T1000 (cell line): ENCODE measurements at regions not wholly inside any gene's neighbourhood (a gene's known extent, or its start where the extent isn't known, plus 50 kb on each side); places are given as distances from the start of the nearest gene placed in this dataset.
"Not testable (repeated sequence)": the region's sequence is repeated elsewhere in the genome, so short reads cannot be mapped to it uniquely, and the experiment has no call there.

Experiments used
- DNase-seq: peaks from one replicate; lab custom pipeline; 2025; ENCODE audit warnings: mixed read lengths; lab: John Stamatoyannopoulos, UW

- DNase-seq = no peak
Measured at GRCh38 chr2:205865056-205865455, 182.8 kb downstream of the NRP2 start.

- DNase-seq = no peak
Measured at GRCh38 chr2:205864491-205864890, 182.2 kb downstream of the NRP2 start.

DNA sequence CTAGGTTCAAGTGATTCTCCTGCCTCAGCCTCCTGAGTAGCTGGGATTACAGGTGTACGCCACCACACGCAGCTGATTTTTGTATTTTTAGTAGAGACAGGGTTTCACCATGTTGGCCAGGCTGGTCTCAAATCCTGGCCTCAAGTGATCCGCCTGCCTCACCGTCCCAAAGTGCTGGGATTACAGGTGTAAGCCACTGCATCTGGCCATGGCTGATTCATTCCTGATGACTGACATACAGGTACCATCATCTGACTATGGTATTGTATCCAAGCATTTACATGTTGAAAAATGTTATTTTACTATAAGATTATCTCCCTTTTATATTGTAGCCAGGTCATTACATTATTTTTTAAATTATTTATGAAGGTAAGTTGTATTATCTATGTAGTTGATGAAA lies 180.5 kb downstream of the NRP2 start:
- not testable (repeated sequence) for DNase-seq

- no peak for DNase-seq
Measured at GRCh38 chr2:205860885-205861284, 178.6 kb downstream of the NRP2 start.

GRCh38 chr2:205860181-205860580 lies 177.9 kb downstream of the NRP2 start:
- no peak for DNase-seq

GRCh38 chr2:205858881-205859441 lies 176.7 kb downstream of the NRP2 start:
- DNase-seq = no peak

DNA sequence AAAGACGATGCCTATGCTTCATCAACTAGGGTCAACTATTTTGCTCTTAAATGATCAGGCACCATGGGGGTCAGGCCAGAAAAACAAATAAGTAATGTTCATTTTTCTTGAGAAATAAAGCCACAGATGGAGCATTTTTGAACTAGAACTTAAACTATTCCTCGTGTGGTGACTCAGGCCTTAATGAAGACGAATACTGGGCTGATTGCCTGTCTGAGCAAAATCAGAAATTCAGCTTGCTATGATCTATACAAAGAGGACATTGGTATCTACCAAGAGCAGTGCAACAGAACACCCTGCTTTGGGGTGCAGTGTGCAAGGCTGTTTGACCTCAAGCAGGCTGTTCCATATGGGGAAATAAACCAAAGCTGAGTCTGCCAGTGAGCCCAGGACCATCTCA lies 176.0 kb downstream of the NRP2 start:
- no peak for DNase-seq

DNA sequence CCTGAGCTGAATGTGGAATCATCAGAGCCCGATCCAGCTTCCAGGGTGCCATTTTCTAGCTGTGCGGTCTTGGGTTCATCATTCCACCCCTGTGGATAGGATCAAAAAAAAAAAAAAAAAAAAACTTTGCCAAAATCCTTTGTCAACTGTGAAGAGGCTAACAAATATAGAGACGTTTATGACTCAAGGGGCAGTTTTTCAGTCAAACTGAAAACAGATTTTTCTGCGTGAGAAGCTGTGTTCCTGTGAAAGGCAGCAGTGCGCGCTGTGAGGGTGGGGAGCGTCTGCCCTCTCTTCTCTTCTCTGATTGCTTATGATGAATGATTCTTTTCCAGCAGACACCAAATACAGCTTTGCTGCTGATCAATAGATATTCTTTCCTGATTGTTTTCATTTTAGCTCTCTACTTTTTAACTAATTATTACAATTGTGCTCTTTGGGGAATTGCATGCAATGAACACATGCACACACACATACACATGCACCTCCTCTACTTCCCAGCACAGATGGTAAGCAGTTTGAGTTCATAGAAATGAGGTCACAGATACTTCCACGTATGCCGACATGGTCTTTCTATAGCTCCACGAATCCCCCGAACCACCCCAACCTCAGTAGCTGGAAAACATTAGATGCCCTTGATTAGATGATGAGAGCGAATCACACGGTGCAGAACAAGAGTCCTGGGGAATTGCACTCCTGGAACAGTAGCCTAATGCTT lies 175.4 kb downstream of the NRP2 start:
- DNase-seq = no peak

DNA sequence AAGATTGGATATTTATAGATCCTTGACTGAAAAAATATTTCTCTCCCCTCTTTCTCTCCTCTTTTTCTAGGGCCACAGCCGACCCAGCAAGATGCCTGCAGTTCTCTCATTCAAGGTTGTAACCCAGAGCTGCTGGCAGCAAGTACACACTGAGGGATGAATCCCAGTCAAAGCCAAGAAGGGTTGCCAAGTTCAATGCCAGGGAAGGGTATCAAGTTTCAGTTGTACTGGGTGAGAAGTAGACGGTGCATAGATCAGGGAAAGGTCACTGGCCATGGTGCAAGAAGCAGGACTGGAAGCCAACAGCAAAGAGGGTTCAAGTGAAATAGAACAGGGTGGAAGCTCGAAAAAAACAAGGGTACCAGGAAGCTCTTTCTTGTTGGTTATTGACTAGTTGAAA lies 170.2 kb downstream of the NRP2 start:
- no peak for DNase-seq

DNA sequence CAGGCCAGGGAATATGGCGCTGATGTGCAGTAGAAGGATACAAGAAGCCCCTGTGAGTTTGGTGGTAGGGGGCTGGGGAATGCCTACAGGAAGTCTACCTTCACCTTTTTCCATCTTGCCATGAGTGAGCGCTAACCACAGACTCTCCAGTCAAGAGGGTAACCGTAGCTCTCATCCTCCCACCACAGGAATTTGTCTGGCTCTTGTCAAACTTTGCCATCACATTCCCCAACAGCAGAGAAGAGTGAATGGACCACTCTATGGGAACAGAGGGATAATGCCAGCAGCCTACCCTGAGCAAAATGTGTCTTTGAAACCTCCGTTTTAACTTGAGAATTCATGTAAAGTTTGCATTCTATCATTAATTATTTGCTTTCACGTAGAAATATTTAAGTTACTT lies 168.3 kb downstream of the NRP2 start:
- DNase-seq = no peak

- DNase-seq = no peak
Measured at GRCh38 chr2:205850132-205850531, 167.8 kb downstream of the NRP2 start.

DNA sequence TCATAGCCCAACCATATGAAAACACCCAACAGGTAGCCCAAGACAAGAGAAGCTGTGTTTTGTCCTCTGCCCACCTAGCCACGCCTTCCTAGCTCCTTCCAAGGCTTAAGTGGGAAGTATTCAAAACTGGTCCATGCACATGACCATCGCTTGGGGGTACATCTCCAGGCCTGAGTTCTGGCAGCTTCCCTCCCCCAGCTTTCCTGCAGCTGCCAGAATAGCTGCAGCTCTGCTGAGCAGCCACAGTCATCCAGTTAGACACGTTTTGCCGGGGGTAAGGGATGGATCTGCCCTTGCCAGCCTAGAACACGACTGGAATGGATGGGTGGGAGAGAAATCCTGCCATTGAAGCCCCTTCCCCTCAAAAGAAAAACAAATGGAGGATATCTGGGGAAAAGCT lies 166.8 kb downstream of the NRP2 start:
- DNase-seq = no peak

GRCh38 chr2:205848601-205849000 lies 166.3 kb downstream of the NRP2 start:
- no peak for DNase-seq
